Naive B cell (primary cell): ENCODE measurements at regions not wholly inside any gene's neighbourhood (a gene's known extent, or its start where the extent isn't known, plus 50 kb on each side); places are given as distances from the start of the nearest gene placed in this dataset.
A peak's percentile ranks its signal among the peaks of the same experiment; 100 is the strongest.
"Not testable (repeated sequence)": the region's sequence is repeated elsewhere in the genome, so short reads cannot be mapped to it uniquely, and the experiment has no call there.

Experiments
- ATAC-seq, 2 donors: fragments of 150-1000 bp; cut with Tn5 transposase; 2 replicates each; pipeline ENCODE4 v1.10.0; 2021; ENCODE audit warnings: low read depth in 2 of 2, mild to moderate bottlenecking in 2 of 2, moderate library complexity in 2 of 2
- DNase-seq: peaks from one replicate; pipeline ENCODE4 v3.0.0; 2022
- H3K27ac Mint-ChIP-seq, 6 donors: one replicate each; pipeline ENCODE4 v1.8.0; 2020 to 2022; ENCODE audit warnings: mild to moderate bottlenecking in 6 of 6, mixed read lengths in 6 of 6, moderate library complexity in 5 of 6, inconsistent platforms in 2 of 6
- H3K27me3 Mint-ChIP-seq, 3 donors: one replicate each; pipeline ENCODE4 v1.8.0; 2021 to 2022; ENCODE audit warnings: mixed read lengths in 3 of 3, mild to moderate bottlenecking in 1 of 3
- H3K36me3 Mint-ChIP-seq, 2 donors: one replicate each; pipeline ENCODE4 v1.8.0; 2020 to 2022; ENCODE audit warnings: mixed read lengths in 2 of 2, inconsistent platforms in 1 of 2, mild to moderate bottlenecking in 1 of 2
- H3K4me1 Mint-ChIP-seq, 3 donors: one replicate each; pipeline ENCODE4 v1.8.0; 2020 to 2022; ENCODE audit warnings: mixed read lengths in 3 of 3, inconsistent platforms in 1 of 3, mild to moderate bottlenecking in 1 of 3, moderate library complexity in 1 of 3
- H3K4me3 Mint-ChIP-seq, 8 donors: one replicate each; pipeline ENCODE4 v1.8.0; 2020 to 2022; ENCODE audit warnings: mild to moderate bottlenecking in 8 of 8, mixed read lengths in 8 of 8, moderate library complexity in 8 of 8, inconsistent platforms in 2 of 8
- H3K9me3 Mint-ChIP-seq, 7 donors: one replicate each; pipeline ENCODE4 v1.8.0; 2020 to 2022; ENCODE audit warnings: mixed read lengths in 7 of 7, mild to moderate bottlenecking in 5 of 7, inconsistent platforms in 2 of 7, moderate library complexity in 1 of 7

DNA sequence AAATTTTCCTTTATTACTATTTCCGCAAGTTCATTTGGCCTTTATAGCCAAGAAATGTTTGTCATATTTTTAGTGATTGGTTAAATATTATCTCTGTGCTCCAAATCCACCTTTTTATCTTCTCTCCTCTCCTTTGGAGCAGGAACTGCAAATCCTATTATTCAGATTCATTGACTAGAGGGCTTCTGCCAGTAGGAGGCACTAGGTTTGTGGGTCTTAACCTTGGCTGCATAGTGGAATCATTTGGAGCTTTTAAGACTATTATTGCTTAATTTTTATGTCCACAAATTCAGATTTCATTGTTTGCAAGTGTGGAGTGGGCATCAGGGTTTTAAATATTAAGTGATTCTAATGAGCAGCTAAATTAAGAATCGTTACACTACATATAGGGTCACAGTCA lies 75.3 kb upstream of the SYT10 start:
- Mint-ChIP-seq H3K9me3 (peaks cover 0 to 14% (median 3%) of the 10 kb centered on the region in 7 donors), H3K36me3 (no peaks in the 10 kb centered on the region), H3K27me3 (no peaks in the 10 kb centered on the region), H3K4me1 (no peaks in the 10 kb centered on the region), H3K27ac (no peak overlapping the region), H3K4me3 (no peak overlapping the region)
- DNase-seq (no peak), ATAC-seq (no peak)

DNA sequence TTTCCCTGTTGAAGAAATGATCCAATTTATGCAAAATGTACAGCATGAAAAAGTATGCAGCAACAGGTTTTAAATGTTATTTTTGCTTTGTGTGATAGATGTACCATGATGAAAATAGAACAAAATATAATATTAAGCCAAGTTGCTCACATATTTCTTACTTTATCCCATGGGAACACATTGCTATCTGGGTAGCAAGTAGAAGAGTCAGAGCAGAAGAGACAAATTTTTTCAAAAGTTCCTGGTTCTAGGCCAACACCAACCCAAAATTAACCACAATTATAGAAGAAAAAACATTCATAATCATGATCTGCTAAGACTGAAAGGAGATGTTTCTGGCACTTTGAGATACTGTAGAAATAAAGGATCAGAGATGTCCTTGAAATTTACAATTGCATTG lies 79.9 kb upstream of the SYT10 start:
- no peak for ATAC-seq
- Mint-ChIP-seq H3K27me3 (no peaks in the 10 kb centered on the region), H3K9me3 (peaks cover 2 to 9% (median 4%) of the 10 kb centered on the region in 7 donors), H3K4me1 (no peaks in the 10 kb centered on the region), H3K27ac (no peak overlapping the region), H3K4me3 (no peak overlapping the region), H3K36me3 (no peaks in the 10 kb centered on the region)
- no peak for DNase-seq

DNA sequence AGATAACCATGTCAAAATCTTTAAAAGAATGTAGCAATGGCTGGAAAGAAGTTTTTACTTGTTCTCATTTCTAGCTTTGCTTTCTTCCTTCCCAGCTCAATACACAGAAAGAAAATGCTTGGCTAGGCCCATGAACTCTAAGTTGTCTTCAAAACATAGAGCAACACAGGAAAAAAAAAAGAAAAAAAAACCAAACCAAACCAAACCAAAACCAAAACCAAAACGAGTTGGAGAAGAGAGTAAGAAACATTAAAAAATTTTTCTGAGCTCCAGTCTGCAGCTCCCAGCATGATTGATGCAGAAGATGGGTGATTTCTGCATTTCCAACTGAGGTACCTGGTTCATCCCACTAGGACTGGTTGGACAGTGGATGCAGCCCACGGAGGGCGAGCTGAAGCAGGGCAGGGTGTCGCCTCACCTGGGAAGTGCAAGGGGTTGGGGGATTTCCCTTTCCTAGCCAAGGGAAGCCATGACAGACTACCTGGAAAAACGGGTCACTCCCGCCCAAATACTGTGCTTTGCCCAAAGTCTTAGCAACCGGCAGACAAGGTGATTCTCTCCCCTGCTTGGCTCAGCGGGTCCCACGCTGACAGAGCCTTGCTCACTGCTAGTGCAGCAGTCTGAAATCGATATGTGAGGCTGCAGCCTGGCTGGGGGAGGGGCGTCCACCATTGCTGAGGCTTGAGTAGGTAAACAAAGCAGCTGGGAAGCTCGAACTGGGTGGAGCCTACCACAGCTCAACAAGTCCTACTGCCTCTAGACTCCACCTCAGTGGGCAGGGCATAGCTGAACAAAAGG lies 81.1 kb upstream of the SYT10 start:
- not testable (repeated sequence) for H3K36me3 Mint-ChIP-seq, ATAC-seq, H3K27me3 Mint-ChIP-seq, DNase-seq, H3K4me3 Mint-ChIP-seq, H3K4me1 Mint-ChIP-seq, H3K27ac Mint-ChIP-seq
- H3K9me3 Mint-ChIP-seq, result peaks cover 5 to 18% (median 9%) of the 10 kb centered on the region in 7 donors

DNA sequence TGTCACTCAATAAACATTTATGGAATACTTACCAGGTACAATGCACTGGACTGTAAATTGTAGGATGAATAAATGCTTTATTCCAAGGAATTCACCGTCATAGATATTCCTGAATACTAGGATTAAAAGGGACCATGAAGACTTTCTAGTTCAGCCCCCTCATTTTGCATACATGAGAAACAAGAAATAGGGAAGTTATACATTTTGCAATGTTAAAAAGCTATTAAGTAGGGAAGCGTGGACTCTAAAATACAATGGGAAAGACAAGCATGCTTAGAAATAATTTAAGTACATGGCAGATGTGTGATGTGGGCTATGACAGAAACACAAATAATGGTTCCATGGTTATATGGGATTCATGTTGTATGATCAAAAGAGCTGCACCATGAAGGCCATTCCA lies 89.4 kb upstream of the SYT10 start:
- H3K27ac Mint-ChIP-seq, result no peak overlapping the region
- H3K4me3 Mint-ChIP-seq, result no peak overlapping the region
- no peak for DNase-seq
- ATAC-seq, result no peak
- no peaks in the 10 kb centered on the region for H3K4me1 Mint-ChIP-seq
- H3K36me3 Mint-ChIP-seq, result no peaks in the 10 kb centered on the region
- peaks cover 0 to 30% (median 8%) of the 10 kb centered on the region in 7 donors for H3K9me3 Mint-ChIP-seq
- H3K27me3 Mint-ChIP-seq, result no peaks in the 10 kb centered on the region

DNA sequence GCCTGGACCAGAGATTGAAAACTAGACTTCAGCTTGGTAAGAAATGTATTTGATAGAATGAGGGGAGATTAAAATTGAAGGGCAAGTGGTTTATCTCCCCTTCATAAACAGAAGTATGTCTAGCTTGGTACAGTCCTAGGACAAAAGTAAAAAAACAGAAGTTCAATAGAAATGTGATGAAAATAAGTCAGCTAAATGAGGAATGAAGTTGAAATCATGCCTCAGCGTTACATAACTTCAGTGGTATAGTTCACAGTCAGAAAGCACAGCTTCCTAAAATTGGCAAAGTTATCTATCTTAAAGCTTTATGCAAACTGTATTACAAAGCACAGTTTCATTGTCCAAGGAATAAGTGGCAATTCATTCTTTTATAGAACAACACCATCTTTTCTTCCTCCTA lies 90.2 kb upstream of the SYT10 start:
- DNase-seq, result no peak
- H3K4me3 Mint-ChIP-seq, result no peak overlapping the region
- no peaks in the 10 kb centered on the region for H3K36me3 Mint-ChIP-seq
- no peaks in the 10 kb centered on the region for H3K27me3 Mint-ChIP-seq
- peaks cover 0 to 23% (median 8%) of the 10 kb centered on the region in 7 donors for H3K9me3 Mint-ChIP-seq
- ATAC-seq, result no peak
- H3K4me1 Mint-ChIP-seq, result no peaks in the 10 kb centered on the region
- no peak overlapping the region for H3K27ac Mint-ChIP-seq

DNA sequence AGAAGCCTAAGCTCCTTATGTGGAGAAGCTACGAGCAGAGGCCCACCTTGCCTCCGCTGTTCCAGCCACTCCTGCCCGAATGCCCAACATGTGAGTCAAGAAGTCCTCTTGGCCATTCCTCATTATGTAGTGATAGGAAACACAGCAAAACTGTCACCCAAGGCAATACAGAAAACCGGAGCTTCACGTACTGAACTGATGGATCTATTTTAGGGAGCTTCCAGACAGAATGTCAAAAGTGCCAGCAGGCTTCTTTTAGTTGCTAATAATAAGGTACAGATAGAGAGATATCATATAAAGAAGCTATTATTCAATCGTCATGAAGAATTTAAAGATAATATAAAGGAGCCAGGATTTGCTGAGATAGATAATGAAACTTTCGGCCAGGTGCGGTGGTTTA lies 91.6 kb upstream of the SYT10 start:
- Mint-ChIP-seq H3K4me3 (no peak overlapping the region), H3K27me3 (no peaks in the 10 kb centered on the region), H3K36me3 (no peaks in the 10 kb centered on the region), H3K27ac (no peak overlapping the region), H3K4me1 (no peaks in the 10 kb centered on the region), H3K9me3 (peaks cover 0 to 13% (median 0%) of the 10 kb centered on the region in 7 donors)
- DNase-seq, result no peak
- no peak for ATAC-seq

DNA sequence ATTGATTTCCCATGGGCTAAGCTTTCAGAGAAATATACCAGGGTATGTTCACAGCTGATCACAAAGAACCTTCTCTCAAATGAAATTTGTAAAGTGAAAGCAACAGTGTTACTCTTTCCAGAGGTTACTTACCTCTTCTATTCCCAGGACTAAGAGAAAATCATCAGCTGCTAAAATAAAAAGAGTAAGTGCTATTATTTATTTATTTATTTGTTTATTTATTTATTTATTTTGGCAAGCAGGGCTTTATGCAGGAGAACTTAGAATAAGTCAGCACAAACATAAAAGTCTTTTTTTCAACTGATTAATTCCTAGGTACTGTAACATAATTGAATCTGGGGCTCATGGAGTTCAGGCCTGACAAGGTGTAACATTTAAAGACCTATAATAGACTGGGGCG lies 93.9 kb upstream of the SYT10 start:
- Mint-ChIP-seq H3K27ac (no peak overlapping the region), H3K27me3 (no peaks in the 10 kb centered on the region), H3K9me3 (peaks cover 0 to 8% (median 0%) of the 10 kb centered on the region in 7 donors), H3K36me3 (no peaks in the 10 kb centered on the region), H3K4me1 (no peaks in the 10 kb centered on the region), H3K4me3 (no peak overlapping the region)
- ATAC-seq (no peak), DNase-seq (no peak)

DNA sequence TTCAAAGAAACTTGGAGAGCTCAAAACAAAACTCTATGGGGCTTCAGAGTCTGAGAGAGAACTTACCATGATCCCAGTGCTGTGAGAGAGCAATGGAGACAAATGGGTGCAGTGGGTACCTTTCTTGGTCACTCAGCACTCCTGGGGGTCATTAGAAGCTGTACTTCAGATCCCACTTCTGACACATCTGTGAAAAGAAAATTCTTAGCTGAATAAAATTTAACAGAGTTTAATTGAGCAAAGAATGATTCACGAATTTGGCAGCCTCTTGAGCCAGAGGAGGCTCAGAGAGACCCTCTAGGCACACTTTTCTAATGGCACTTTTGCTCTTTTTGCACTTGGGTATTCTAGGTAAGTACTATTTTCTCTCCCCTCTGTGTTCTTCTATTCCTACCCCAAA lies 96.8 kb upstream of the SYT10 start:
- no peak for ATAC-seq
- Mint-ChIP-seq H3K36me3 (no peaks in the 10 kb centered on the region), H3K4me1 (no peaks in the 10 kb centered on the region)

DNA sequence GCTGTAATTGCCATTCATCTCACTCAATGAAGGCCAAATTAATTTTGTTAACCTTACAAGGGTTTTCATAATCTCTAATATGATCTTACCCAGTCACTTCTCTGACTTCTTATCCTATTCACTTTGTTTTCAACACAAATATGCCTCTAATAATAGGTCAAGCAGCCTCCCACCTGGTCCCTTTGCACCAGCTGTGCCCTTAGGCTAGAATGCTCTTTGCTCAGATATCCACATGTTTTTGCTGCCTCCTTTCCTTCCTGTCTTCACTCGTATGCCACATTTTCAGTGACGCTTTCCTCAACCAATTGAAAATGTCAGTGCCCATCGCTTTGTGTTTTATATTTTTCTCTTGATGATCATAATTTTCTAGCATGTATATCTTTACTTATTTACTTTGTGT lies 106.4 kb upstream of the SYT10 start:
- ATAC-seq, result no peak
- peaks cover 8 to 26% (median 14%) of the 10 kb centered on the region in 7 donors for H3K9me3 Mint-ChIP-seq
- H3K4me3 Mint-ChIP-seq, result peak overlapping the region in 1 of 8 donors; percentile 43
- no peaks in the 10 kb centered on the region for H3K27me3 Mint-ChIP-seq
- H3K36me3 Mint-ChIP-seq, result no peaks in the 10 kb centered on the region
- no peak for DNase-seq
- no peak overlapping the region for H3K27ac Mint-ChIP-seq
- H3K4me1 Mint-ChIP-seq, result no peaks in the 10 kb centered on the region

More for the DNA sequence above, 96.8 kb upstream of the SYT10 start:
- DNase-seq, result no peak
- Mint-ChIP-seq H3K9me3 (peaks cover 4 to 16% (median 10%) of the 10 kb centered on the region in 7 donors), H3K27me3 (no peaks in the 10 kb centered on the region), H3K27ac (no peak overlapping the region), H3K4me3 (no peak overlapping the region)

DNA sequence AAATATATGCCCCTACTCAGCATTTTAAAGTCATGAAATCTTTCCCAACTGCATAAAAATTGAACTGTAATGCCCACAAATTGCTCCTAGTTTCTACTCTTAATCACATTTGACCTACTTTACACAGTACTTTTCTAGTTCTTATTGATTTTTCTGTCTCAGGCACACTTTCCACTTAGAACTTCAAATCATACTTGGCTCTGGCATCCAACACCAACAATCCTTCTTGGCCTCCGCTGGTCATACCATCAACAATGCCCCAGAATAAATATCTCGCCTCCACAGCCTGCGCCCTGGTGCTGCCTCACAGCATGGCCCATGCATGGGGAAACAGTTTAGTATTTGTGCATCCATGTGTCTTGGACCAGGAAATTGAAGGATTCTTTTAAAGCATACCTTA lies 107.5 kb upstream of the SYT10 start:
- Mint-ChIP-seq H3K4me3 (no peak overlapping the region), H3K4me1 (no peaks in the 10 kb centered on the region), H3K27me3 (no peaks in the 10 kb centered on the region), H3K27ac (no peak overlapping the region), H3K36me3 (no peaks in the 10 kb centered on the region), H3K9me3 (peaks cover 4 to 25% (median 12%) of the 10 kb centered on the region in 7 donors)
- ATAC-seq (no peak), DNase-seq (no peak)

DNA sequence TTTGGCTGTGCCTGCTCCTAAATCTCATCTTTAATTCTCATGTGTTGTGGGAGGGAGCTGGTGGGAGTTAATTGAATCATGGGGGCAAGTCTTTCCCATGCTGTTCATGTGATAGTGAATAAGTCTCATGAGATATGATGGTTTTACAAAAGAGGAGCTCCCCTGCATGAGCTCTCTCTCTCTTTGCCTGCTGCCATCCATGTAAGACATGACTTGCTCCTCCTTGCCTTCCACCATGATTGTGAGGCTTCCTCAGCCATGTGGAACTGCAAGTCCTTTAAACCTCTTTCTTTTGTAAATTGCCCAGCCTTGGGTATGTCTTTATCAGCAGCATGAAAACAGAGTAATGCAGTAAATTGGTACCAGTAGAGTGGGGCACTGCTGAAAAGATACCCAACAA lies 110.6 kb upstream of the SYT10 start:
- not testable (repeated sequence) for H3K36me3 Mint-ChIP-seq, H3K27me3 Mint-ChIP-seq, H3K27ac Mint-ChIP-seq, H3K4me3 Mint-ChIP-seq, H3K4me1 Mint-ChIP-seq, DNase-seq, ATAC-seq
- peaks cover 4 to 25% (median 9%) of the 10 kb centered on the region in 7 donors for H3K9me3 Mint-ChIP-seq

DNA sequence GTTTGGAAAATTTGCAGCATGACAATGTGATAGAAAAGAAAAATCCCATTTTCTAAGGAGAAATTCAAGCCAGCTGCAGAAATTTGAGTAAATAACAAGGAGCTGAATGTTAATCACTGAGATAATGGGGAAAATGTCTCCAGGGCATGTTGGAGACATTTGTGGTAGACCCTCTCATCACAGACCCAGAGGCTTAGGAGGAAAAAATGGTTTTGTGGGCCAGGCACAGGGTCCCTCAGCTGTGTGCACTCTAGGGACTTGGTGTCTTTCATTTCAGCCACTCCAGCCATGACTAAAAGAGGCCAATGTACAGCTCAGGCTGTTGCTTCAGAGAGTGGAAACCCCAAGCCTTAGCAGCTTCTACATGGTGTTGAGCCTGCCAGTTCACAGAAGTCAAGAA lies 111.4 kb upstream of the SYT10 start:
- Mint-ChIP-seq H3K27ac (no peak overlapping the region), H3K36me3 (no peaks in the 10 kb centered on the region), H3K9me3 (peaks cover 4 to 22% (median 9%) of the 10 kb centered on the region in 7 donors), H3K27me3 (no peaks in the 10 kb centered on the region), H3K4me1 (no peaks in the 10 kb centered on the region), H3K4me3 (no peak overlapping the region)
- DNase-seq (no peak), ATAC-seq (no peak)

DNA sequence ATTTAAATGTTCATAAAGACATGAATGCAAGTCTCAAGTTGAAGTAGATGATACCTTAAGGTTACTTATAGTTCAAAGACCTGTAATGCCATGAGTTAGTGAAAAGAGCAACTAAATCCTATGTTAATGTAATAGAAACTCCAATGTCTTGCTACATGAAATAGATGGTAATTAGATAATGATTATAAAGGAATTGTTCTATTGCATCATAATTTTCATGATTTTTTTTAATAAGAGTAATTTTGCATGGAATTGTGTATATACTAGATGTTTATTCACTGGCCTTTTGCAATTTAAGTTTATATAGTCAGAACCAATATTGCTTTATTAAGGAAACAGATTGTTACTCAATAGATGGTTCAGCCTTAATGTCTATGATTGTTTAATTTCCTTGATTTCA lies 115.5 kb upstream of the SYT10 start:
- Mint-ChIP-seq H3K9me3 (peaks cover 4 to 17% (median 7%) of the 10 kb centered on the region in 7 donors), H3K27ac (no peak overlapping the region), H3K27me3 (no peaks in the 10 kb centered on the region), H3K4me1 (no peaks in the 10 kb centered on the region), H3K4me3 (no peak overlapping the region), H3K36me3 (no peaks in the 10 kb centered on the region)
- DNase-seq (no peak), ATAC-seq (no peak)

DNA sequence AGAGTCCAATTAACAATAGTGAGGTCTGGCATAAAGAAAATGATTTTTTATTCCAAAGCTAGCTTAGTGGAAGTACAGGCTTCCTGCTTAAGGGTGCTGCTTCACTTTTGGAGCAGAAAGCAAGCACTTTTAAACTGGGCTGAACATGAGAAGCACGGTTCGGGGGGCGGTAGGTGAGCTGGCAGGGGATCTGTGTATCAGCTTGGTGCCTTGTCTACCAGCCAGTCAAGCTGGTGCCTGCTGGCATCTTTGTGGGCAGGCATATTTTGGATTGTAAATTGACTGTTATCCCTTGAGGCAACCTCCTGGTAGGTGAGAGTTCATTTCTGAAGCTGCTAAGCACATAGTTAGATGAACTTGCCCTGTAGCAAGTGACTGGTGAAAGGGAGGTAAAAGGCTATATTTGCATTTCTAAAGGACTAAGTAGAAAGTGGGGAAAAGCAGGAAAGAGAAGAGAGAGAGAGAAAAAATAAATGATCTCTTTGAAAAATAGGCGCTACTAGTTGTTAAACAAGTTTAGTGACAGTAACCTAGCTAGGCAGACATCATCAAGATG lies 121.1 kb upstream of the SYT10 start:
- Mint-ChIP-seq H3K4me1 (no peaks in the 10 kb centered on the region), H3K4me3 (no peak overlapping the region), H3K27ac (no peak overlapping the region), H3K9me3 (peaks cover 3 to 35% (median 23%) of the 10 kb centered on the region in 7 donors), H3K36me3 (no peaks in the 10 kb centered on the region), H3K27me3 (no peaks in the 10 kb centered on the region)
- no peak for ATAC-seq
- DNase-seq, result no peak
